Kidney (tissue), 13 donors: ENCODE measurements at regions not wholly inside any gene's neighbourhood (a gene's known extent, or its start where the extent isn't known, plus 50 kb on each side); places are given as distances from the start of the nearest gene placed in this dataset.

Source experiments
- DNase-seq, 5 donors: peaks; one replicate each; pipeline ENCODE4 v3.0.0-alpha.2; 2013 to 2020
- FAIRE-seq: peaks from 2 replicates; lab custom pipeline; 2012; peaks lifted over from hg19 to GRCh38; lab: Jason Lieb, UNC
- H3K27ac ChIP-seq, 2 donors: one replicate each; pipeline ENCODE4 v1.7.0; 2013; ENCODE audit warnings: low read depth in 2 of 2, low read length in 2 of 2, inconsistent platforms in 1 of 2
- H3K27me3 ChIP-seq: one replicate; pipeline ENCODE4 v1.7.1; 2013; ENCODE audit warnings: low read length, inconsistent platforms; ENCODE audit not compliant: control insufficient read depth, insufficient read depth
- H3K36me3 ChIP-seq, 3 donors: one replicate each; pipeline versions ENCODE4 v1.7.0 to v1.7.1; 2013; ENCODE audit warnings: low read length in 3 of 3, control low read depth in 1 of 3, inconsistent platforms in 1 of 3; ENCODE audit not compliant: insufficient read depth in 3 of 3, control insufficient read depth in 2 of 3
- H3K4me1 ChIP-seq, 3 donors: one replicate each; pipeline versions ENCODE4 v1.7.0 to v1.7.1; 2013; ENCODE audit warnings: low read length in 3 of 3, inconsistent platforms in 1 of 3, low read depth in 1 of 3; ENCODE audit not compliant: control insufficient read depth in 2 of 3, insufficient read depth in 2 of 3
- H3K4me3 ChIP-seq, 3 donors: one replicate each; pipeline versions ENCODE4 v1.7.0 to v1.8.1; 2013; ENCODE audit warnings: low read length in 3 of 3, control low read depth in 1 of 3, inconsistent platforms in 1 of 3
- H3K9ac ChIP-seq, 3 donors: one replicate each; pipeline versions ENCODE4 v1.7.0 to v1.7.1; 2013; ENCODE audit warnings: low read length in 3 of 3, control low read depth in 1 of 3, inconsistent platforms in 1 of 3
- H3K9me3 ChIP-seq, 3 donors: one replicate each; pipeline versions ENCODE4 v1.7.0 to v1.7.1; 2013; ENCODE audit warnings: low read length in 3 of 3, control low read depth in 1 of 3, inconsistent platforms in 1 of 3; ENCODE audit not compliant: control insufficient read depth in 2 of 3, insufficient read depth in 1 of 3
- CTCF ChIP-seq: IDR thresholded peaks from 3 replicates; pipeline ENCODE4 v1.5.1; 2012; ENCODE audit warnings: mild to moderate bottlenecking, moderate library complexity, borderline replicate concordance; ENCODE audit not compliant: insufficient read depth; ENCODE audit errors: extremely low read depth
- intact Hi-C: fragments of 100-400 bp; cut with DNase I; formaldehyde crosslinking; loops from one replicate; pipeline ENCODE4 v1.11.1; 2022
- donor health status: control.
- donor health status: control.
- donor health status: control.
- donor health status: control.
- donor health status: control.
- donor health status: DM: yes; HTN: yes; CAD: no.
- donor health status: Normal renal cell carcinoma (clear cell type).

GRCh38 chr16:85239239-85239638 lies 127.0 kb upstream of the CIBAR2 start:
- intact Hi-C loops: no loop called here
- TF ChIP-seq CTCF: no peak
- H3K4me3 ChIP-seq: no peak overlapping the region
- H3K36me3 ChIP-seq: no peaks in the 10 kb centered on the region
- H3K4me1 ChIP-seq: peaks cover 0 to 4% (median 1%) of the 10 kb centered on the region in 3 donors
- no peak overlapping the region for H3K9ac ChIP-seq
- no peak for DNase-seq
- no peaks in the 10 kb centered on the region for H3K9me3 ChIP-seq
- no peak for FAIRE-seq
- no peak overlapping the region for H3K27ac ChIP-seq
- no peaks in the 10 kb centered on the region for H3K27me3 ChIP-seq

- Histone ChIP-seq H3K9ac (no peak overlapping the region), H3K27ac (no peak overlapping the region), H3K27me3 (no peaks in the 10 kb centered on the region), H3K4me1 (peaks cover 0 to 2% (median 0%) of the 10 kb centered on the region in 3 donors), H3K4me3 (no peak overlapping the region), H3K9me3 (no peaks in the 10 kb centered on the region), H3K36me3 (no peaks in the 10 kb centered on the region)
- FAIRE-seq (no peak), DNase-seq (no peak)
- TF ChIP-seq CTCF: no peak
- intact Hi-C loops: no loop called here
Measured at GRCh38 chr16:85239871-85240270, 127.6 kb upstream of the CIBAR2 start.

GRCh38 chr16:85240982-85241924 lies 129.0 kb upstream of the CIBAR2 start:
- Histone ChIP-seq H3K4me1 (peaks cover 0 to 7% (median 2%) of the 10 kb centered on the region in 3 donors), H3K9me3 (no peaks in the 10 kb centered on the region), H3K27me3 (no peaks in the 10 kb centered on the region), H3K27ac (no peak overlapping the region), H3K9ac (no peak overlapping the region), H3K36me3 (no peaks in the 10 kb centered on the region), H3K4me3 (no peak overlapping the region)
- FAIRE-seq (no peak), DNase-seq (no peak)
- no peak for TF ChIP-seq CTCF
- intact Hi-C loops: no loop called here
